HG03432 (cell line): ENCODE measurements at regions not wholly inside any gene's neighbourhood (a gene's known extent, or its start where the extent isn't known, plus 50 kb on each side); places are given as distances from the start of the nearest gene placed in this dataset.

ENCODE experiments used
- ATAC-seq: cut with Tn5 transposase; IDR thresholded peaks from one replicate; pipeline ENCODE4 v1.9.1; 2021; ENCODE audit warnings: mild to moderate bottlenecking, moderate library complexity; ENCODE audit not compliant: unreplicated experiment

- ATAC-seq: no peak
Measured at GRCh38 chr12:30874455-30875321, 51.9 kb upstream of the TSPAN11 start.

- no peak for ATAC-seq
Measured at GRCh38 chr12:30870491-30871265, 55.9 kb upstream of the TSPAN11 start.

- ATAC-seq: no peak
Measured at GRCh38 chr12:30867415-30867814, 59.1 kb upstream of the TSPAN11 start.

- no peak for ATAC-seq
Measured at GRCh38 chr12:30866256-30866655, 60.3 kb upstream of the TSPAN11 start.

GRCh38 chr12:30863839-30864238 is 62.7 kb upstream of the TSPAN11 start:
- ATAC-seq: no peak

GRCh38 chr12:30862486-30862885 is 64.1 kb upstream of the TSPAN11 start:
- no peak for ATAC-seq

- no peak for ATAC-seq
Measured at GRCh38 chr12:30859226-30859625, 67.3 kb upstream of the TSPAN11 start.

- no peak for ATAC-seq
Measured at GRCh38 chr12:30858471-30858870, 68.1 kb upstream of the TSPAN11 start.

- ATAC-seq: no peak
Measured at GRCh38 chr12:30853561-30854133, 72.9 kb upstream of the TSPAN11 start.

GRCh38 chr12:30850684-30851083 is 75.9 kb upstream of the TSPAN11 start:
- no peak for ATAC-seq

- ATAC-seq: no peak
Measured at GRCh38 chr12:30847259-30847658, 79.3 kb upstream of the TSPAN11 start.

- no peak for ATAC-seq
Measured at GRCh38 chr12:30846776-30847175, 79.8 kb upstream of the TSPAN11 start.

GRCh38 chr12:30845676-30846075 is 80.9 kb upstream of the TSPAN11 start:
- ATAC-seq: no peak

- no peak for ATAC-seq
Measured at GRCh38 chr12:30843211-30843610, 83.3 kb upstream of the TSPAN11 start.

- peak; percentile 58 for ATAC-seq
Measured at GRCh38 chr12:30840715-30841114, 85.8 kb upstream of the TSPAN11 start.

- ATAC-seq: no peak
Measured at GRCh38 chr12:30839643-30840220, 85.0 kb upstream of the CAPRIN2 start.

- ATAC-seq: no peak
Measured at GRCh38 chr12:30837595-30837994, 82.8 kb upstream of the CAPRIN2 start.

GRCh38 chr12:30836656-30837445 is 82.1 kb upstream of the CAPRIN2 start:
- ATAC-seq: no peak

GRCh38 chr12:30835216-30835615 is 80.5 kb upstream of the CAPRIN2 start:
- ATAC-seq: no peak

GRCh38 chr12:30830751-30831150 is 76.0 kb upstream of the CAPRIN2 start:
- ATAC-seq: no peak

GRCh38 chr12:30829876-30830275 is 75.1 kb upstream of the CAPRIN2 start:
- no peak for ATAC-seq
